ENCODE measurements at regions not wholly inside any gene's neighbourhood (a gene's known extent, or its start where the extent isn't known, plus 50 kb on each side); places are given as distances from the start of the nearest gene placed in this dataset.

- TF ChIP-seq POLR2AphosphoS5 (IDR thresholded peaks at IDR 0.05) (no peak), CTCF (IDR thresholded peaks at IDR 0.05) (no peak), POLR2A (IDR thresholded peaks at IDR 0.05) (no peak)
Observed at GRCh38 chr1:20416706-20417105, 69.3 kb downstream of the CAMK2N1 start.

Measured in prostate gland (tissue), 2 donors.